ENCODE measurements at regions not wholly inside any gene's neighbourhood (a gene's known extent, or its start where the extent isn't known, plus 50 kb on each side); places are given as distances from the start of the nearest gene placed in this dataset.

DNA sequence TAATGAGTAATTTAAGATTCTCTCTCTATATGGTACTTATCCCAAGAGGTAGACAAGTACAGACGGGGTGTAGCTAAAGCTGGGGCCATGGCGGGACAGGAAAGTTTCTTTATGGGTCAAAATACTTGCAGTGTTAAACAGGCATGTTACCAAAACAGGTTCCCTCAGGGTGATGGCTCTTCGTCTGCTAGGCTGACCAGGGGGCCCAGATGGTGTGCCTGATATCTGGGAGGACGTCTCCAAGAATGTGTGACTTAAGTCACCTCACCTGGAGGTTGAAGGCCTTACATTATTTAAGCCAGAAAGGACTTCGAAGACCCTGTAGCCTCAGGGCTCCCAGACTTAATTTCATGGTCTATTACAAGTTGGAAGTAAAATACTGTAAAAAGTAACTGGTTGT is 52.7 kb upstream of the FMOD start:
- DNase-seq = no peak
- peaks cover 5% of the 10 kb centered on the region; the same call in 1 of the 2 replicates for H3K4me1 ChIP-seq (ENCODE audit: insufficient read depth, low read length)
- intact Hi-C loops (cut with micrococcal nuclease) = no loop called here
- no TSS peak for BruUV-seq (replicated peaks)
- H4K20me1 ChIP-seq (ENCODE audit: low read length) = no peaks in the 10 kb centered on the region
- H3K79me2 ChIP-seq (ENCODE audit: low read length) = no peaks in the 10 kb centered on the region
- no peak overlapping the region for H3K27ac ChIP-seq (ENCODE audit: low read length)
- H3K9ac ChIP-seq (ENCODE audit: low read length) = no peak overlapping the region
- ATAC-seq = no peak
- H2AFZ ChIP-seq (ENCODE audit: low read length) = no peak overlapping the region
- TF ChIP-seq, protein P1, sequence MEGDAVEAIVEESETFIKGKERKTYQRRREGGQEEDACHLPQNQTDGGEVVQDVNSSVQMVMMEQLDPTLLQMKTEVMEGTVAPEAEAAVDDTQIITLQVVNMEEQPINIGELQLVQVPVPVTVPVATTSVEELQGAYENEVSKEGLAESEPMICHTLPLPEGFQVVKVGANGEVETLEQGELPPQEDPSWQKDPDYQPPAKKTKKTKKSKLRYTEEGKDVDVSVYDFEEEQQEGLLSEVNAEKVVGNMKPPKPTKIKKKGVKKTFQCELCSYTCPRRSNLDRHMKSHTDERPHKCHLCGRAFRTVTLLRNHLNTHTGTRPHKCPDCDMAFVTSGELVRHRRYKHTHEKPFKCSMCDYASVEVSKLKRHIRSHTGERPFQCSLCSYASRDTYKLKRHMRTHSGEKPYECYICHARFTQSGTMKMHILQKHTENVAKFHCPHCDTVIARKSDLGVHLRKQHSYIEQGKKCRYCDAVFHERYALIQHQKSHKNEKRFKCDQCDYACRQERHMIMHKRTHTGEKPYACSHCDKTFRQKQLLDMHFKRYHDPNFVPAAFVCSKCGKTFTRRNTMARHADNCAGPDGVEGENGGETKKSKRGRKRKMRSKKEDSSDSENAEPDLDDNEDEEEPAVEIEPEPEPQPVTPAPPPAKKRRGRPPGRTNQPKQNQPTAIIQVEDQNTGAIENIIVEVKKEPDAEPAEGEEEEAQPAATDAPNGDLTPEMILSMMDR (conservative IDR thresholded peaks at IDR 0.05; ENCODE audit: low read depth, low read length) = no peak
- TF ChIP-seq EZH2 (IDR thresholded peaks at IDR 0.05; ENCODE audit: low read length, unreplicated experiment) = no peak
- no peak for TF ChIP-seq EZH2phosphoT487 (IDR thresholded peaks at IDR 0.05; ENCODE audit: borderline replicate concordance, low read length)
- no peaks in the 10 kb centered on the region for H3K9me2 ChIP-seq (replicated peaks; ENCODE audit: low read length)
- no peak overlapping the region for H3K4me3 ChIP-seq (ENCODE audit: low read length)
- H3K9me3 ChIP-seq (ENCODE audit: low read length) = no peaks in the 10 kb centered on the region
- no peaks in the 10 kb centered on the region for H3F3A ChIP-seq (ENCODE audit: low read length, unreplicated experiment)
- no peak overlapping the region for H3K4me2 ChIP-seq (ENCODE audit: low read length)
- no peaks in the 10 kb centered on the region for H3K36me3 ChIP-seq (ENCODE audit: low read depth, low read length)
- CTCF ChIA-PET = no interaction called here
- H3K27me3 ChIP-seq (ENCODE audit: low read length) = peaks cover 64% of the 10 kb centered on the region
- POLR2A ChIA-PET (ENCODE audit: unreplicated experiment) = no interaction called here

DNA sequence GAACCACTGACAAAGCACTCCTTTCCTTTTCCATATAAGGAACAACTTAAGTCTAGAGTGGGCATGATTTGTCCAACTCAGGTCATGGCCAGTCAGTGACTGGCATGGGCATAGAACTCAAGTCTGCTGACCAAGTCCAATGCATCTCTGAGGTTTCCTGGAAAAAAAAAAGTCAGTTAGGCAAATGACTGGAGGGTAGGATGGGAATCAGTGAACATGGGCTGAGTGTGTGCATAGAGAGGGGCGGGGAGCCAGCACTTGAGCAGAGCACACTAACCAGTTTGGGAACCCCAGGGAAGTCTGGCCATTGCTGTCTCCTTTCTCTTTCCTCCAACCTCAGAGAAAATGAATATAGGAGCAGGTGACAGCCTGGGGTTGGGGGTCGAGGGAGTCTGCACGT is 53.6 kb upstream of the FMOD start:
- Histone ChIP-seq H3K9ac (ENCODE audit: low read length) (no peak overlapping the region), H3K4me2 (ENCODE audit: low read length) (no peak overlapping the region), H3F3A (ENCODE audit: low read length, unreplicated experiment) (no peaks in the 10 kb centered on the region), H3K4me3 (ENCODE audit: low read length) (no peak overlapping the region), H3K27ac (ENCODE audit: low read length) (no peak overlapping the region), H3K4me1 (ENCODE audit: insufficient read depth, low read length) (peaks cover 9% of the 10 kb centered on the region; the same call in 1 of the 2 replicates), H4K20me1 (ENCODE audit: low read length) (no peaks in the 10 kb centered on the region), H3K9me3 (ENCODE audit: low read length) (no peaks in the 10 kb centered on the region), H3K9me2 (replicated peaks; ENCODE audit: low read length) (no peaks in the 10 kb centered on the region), H2AFZ (ENCODE audit: low read length) (no peak overlapping the region), H3K36me3 (ENCODE audit: low read depth, low read length) (no peaks in the 10 kb centered on the region), H3K27me3 (ENCODE audit: low read length) (peaks cover 59% of the 10 kb centered on the region), H3K79me2 (ENCODE audit: low read length) (no peaks in the 10 kb centered on the region)
- POLR2A ChIA-PET (ENCODE audit: unreplicated experiment) = no interaction called here
- no peak for TF ChIP-seq EZH2 (IDR thresholded peaks at IDR 0.05; ENCODE audit: low read length, unreplicated experiment)
- no peak for TF ChIP-seq EZH2phosphoT487 (IDR thresholded peaks at IDR 0.05; ENCODE audit: borderline replicate concordance, low read length)
- TF ChIP-seq, protein P1 (conservative IDR thresholded peaks at IDR 0.05; ENCODE audit: low read depth, low read length) = no peak
- intact Hi-C loops (cut with micrococcal nuclease) = no loop called here
- BruUV-seq (replicated peaks) = no TSS peak
- no peak for DNase-seq
- CTCF ChIA-PET = no interaction called here
- ATAC-seq = no peak

DNA sequence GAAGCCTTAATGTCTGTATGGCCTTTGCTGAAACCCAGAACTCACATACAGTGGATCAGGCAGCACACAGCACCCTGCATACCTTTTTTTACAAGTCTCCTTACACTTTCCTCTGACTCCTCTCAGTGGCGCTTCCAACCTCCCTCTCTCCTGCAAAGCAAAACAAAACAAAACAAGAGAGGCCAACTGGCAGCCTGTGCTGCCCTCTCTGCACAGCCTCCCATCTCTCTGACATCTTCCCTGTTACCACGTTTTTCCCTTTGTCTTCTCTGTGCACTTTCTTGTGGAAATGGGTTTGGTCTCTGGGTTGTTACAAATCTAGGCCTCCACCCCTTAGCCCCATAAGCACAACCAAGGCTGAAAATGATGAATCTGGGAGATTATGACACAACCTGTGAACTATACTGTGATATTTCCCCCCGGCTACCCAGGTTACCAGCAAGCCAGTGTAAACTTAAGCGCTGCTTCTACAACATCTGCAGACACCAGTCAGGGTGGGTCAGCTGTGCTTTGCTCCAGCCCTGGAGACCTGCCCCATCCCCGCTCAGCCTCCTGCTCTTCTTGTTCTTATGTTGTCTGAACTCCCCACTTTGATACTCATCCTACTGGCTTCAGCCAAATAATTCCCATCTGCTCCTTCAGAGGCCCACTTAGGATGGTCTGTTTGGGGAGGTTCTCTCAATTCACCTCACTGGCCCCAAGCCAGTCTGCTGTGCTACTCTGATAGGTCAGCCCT is 54.9 kb upstream of the FMOD start:
- peaks cover 60% of the 10 kb centered on the region for H3K27me3 ChIP-seq (ENCODE audit: low read length)
- H2AFZ ChIP-seq (ENCODE audit: low read length) = no peak overlapping the region
- no peaks in the 10 kb centered on the region for H3K36me3 ChIP-seq (ENCODE audit: low read depth, low read length)

More for the DNA sequence above, 54.9 kb upstream of the FMOD start:
- DNase-seq (no peak), ATAC-seq (no peak)
- H3F3A ChIP-seq (ENCODE audit: low read length, unreplicated experiment) = no peaks in the 10 kb centered on the region
- POLR2A ChIA-PET (ENCODE audit: unreplicated experiment) = no interaction called here
- peaks cover 9% of the 10 kb centered on the region; the same call in 1 of the 2 replicates for H3K4me1 ChIP-seq (ENCODE audit: insufficient read depth, low read length)
- H3K4me2 ChIP-seq (ENCODE audit: low read length) = no peak overlapping the region
- TF ChIP-seq EZH2phosphoT487 (IDR thresholded peaks at IDR 0.05; ENCODE audit: borderline replicate concordance, low read length) (no peak), EZH2 (IDR thresholded peaks at IDR 0.05; ENCODE audit: low read length, unreplicated experiment) (no peak)
- TF ChIP-seq, protein P1 (conservative IDR thresholded peaks at IDR 0.05; ENCODE audit: low read depth, low read length) = no peak
- H3K9me2 ChIP-seq (replicated peaks; ENCODE audit: low read length) = no peaks in the 10 kb centered on the region
- intact Hi-C loops (cut with micrococcal nuclease) = no loop called here
- no TSS peak for BruUV-seq (replicated peaks)
- no peaks in the 10 kb centered on the region for H3K9me3 ChIP-seq (ENCODE audit: low read length)
- H3K9ac ChIP-seq (ENCODE audit: low read length) = no peak overlapping the region
- no peaks in the 10 kb centered on the region for H3K79me2 ChIP-seq (ENCODE audit: low read length)
- H3K27ac ChIP-seq (ENCODE audit: low read length) = no peak overlapping the region
- H4K20me1 ChIP-seq (ENCODE audit: low read length) = no peaks in the 10 kb centered on the region
- CTCF ChIA-PET = no interaction called here
- H3K4me3 ChIP-seq (ENCODE audit: low read length) = no peak overlapping the region
